ENCODE measurements at regions not wholly inside any gene's neighbourhood (a gene's known extent, or its start where the extent isn't known, plus 50 kb on each side); places are given as distances from the start of the nearest gene placed in this dataset.

GRCh38 chr6:40958738-40959137 lies 80.3 kb downstream of the UNC5CL start:
- TF ChIP-seq CTCF (conservative IDR thresholded peaks at IDR 0.05), result no peak
- TF ChIP-seq EZH2 (IDR thresholded peaks at IDR 0.05; ENCODE audit: low read depth), result no peak

All from PC-9 (cell line).